H1 (cell line): ENCODE measurements at regions not wholly inside any gene's neighbourhood (a gene's known extent, or its start where the extent isn't known, plus 50 kb on each side); places are given as distances from the start of the nearest gene placed in this dataset.

Source experiments
- EP300 ChIP-seq, 2 experiments: IDR thresholded peaks; 1 replicate in 1 of 2; 2 replicates in 1 of 2; pipeline ENCODE4 v1.6.1; 2011 to 2012; ENCODE audit warnings: low read depth in 2 of 2, low read length in 2 of 2, mild to moderate bottlenecking in 2 of 2, borderline replicate concordance in 1 of 2, inconsistent platforms in 1 of 2, moderate library complexity in 1 of 2
- EZH2 ChIP-seq: fragments of 200-600 bp; sonication (generic); IDR thresholded peaks from 2 replicates; pipeline ENCODE4 v1.7.1; 2012; ENCODE audit warnings: low read depth, mild to moderate bottlenecking, moderate library complexity, low read length, inconsistent platforms; ENCODE audit not compliant: severe bottlenecking
- FOSL1 ChIP-seq: IDR thresholded peaks from 2 replicates; pipeline ENCODE4 v1.6.1; 2011; ENCODE audit warnings: mild to moderate bottlenecking, low read depth, low read length, moderate library complexity; ENCODE audit not compliant: insufficient read depth
- NRF1 ChIP-seq: IDR thresholded peaks from 2 replicates; pipeline ENCODE4 v1.6.1; 2011; ENCODE audit warnings: mild to moderate bottlenecking, low read depth, low read length, improper control_type of control experiment
- RAD21 ChIP-seq, 2 experiments: IDR thresholded peaks in 1 of 2; conservative IDR thresholded peaks in 1 of 2; 2 replicates each; pipeline ENCODE4 v1.6.1; 2011; ENCODE audit warnings: low read depth in 2 of 2, low read length in 2 of 2, improper control_type of control experiment in 1 of 2, inconsistent platforms in 1 of 2, mild to moderate bottlenecking in 1 of 2, moderate library complexity in 1 of 2
- RNF2 ChIP-seq: fragments of 200-900, 300-1000 bp; sonication (generic); IDR thresholded peaks from 2 replicates; pipeline ENCODE4 v1.7.1; 2016; ENCODE audit warnings: borderline replicate concordance, low read depth, mild to moderate bottlenecking, antibody characterized with exemption, low read length; ENCODE audit not compliant: poor library complexity, severe bottlenecking; ENCODE audit errors: missing control alignments
- SIRT6 ChIP-seq: IDR thresholded peaks from one replicate; pipeline ENCODE4 v1.7.1; 2012; ENCODE audit warnings: low read length, inconsistent platforms

- no peak for TF ChIP-seq RAD21 (IDR thresholded peaks at IDR 0.05 in 1 of 2, conservative IDR thresholded peaks at IDR 0.05 in 1 of 2; ENCODE audit: low read depth in 2 of 2, low read length in 2 of 2)
- TF ChIP-seq NRF1 = no peak
- TF ChIP-seq FOSL1 = no peak
- no peak for TF ChIP-seq EP300 (IDR thresholded peaks at IDR 0.05; ENCODE audit: borderline replicate concordance in 1 of 2, low read depth in 2 of 2, low read length in 2 of 2)
- TF ChIP-seq RNF2 = no peak
- TF ChIP-seq SIRT6 = no peak
- TF ChIP-seq EZH2 = no peak
Measured at GRCh38 chr5:107306594-107306993, 364.1 kb downstream of the EFNA5 start (continued).
